NT2/D1 (cell line): ENCODE measurements at regions not wholly inside any gene's neighbourhood (a gene's known extent, or its start where the extent isn't known, plus 50 kb on each side); places are given as distances from the start of the nearest gene placed in this dataset.

ENCODE experiments used
- SUZ12 ChIP-seq: IDR thresholded peaks from 2 replicates; pipeline ENCODE4 v1.6.1; 2011; ENCODE audit not compliant: insufficient read length, insufficient read depth; ENCODE audit errors: extremely low read depth
- YY1 ChIP-seq: IDR thresholded peaks from 2 replicates; pipeline ENCODE4 v1.6.1; 2011; ENCODE audit not compliant: insufficient read length, insufficient read depth
- ZNF274 ChIP-seq: IDR thresholded peaks from 2 replicates; pipeline ENCODE4 v1.6.1; 2011; ENCODE audit warnings: mild to moderate bottlenecking, low read depth, low read length

DNA sequence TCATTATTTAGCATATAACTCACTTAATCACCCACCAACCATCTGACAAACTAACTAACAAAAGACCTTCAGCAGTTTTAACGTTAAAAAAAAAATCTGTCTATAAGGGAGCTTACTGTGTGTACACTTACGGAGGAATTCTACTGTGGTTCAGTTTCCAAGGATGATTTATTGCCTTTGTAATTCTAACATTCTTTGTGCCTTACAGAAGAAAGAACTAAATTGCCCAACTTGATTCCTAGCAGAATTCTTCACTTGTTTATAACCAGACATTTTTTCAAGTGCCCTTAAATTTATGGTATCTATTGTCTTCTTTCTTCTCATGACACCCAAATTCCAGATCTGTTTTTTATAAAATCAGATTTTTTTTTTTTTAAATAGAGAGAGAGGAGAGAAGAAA is 119.7 kb upstream of the IGSF10 start:
- TF ChIP-seq ZNF274 (no peak), YY1 (no peak), SUZ12 (no peak)
